ENCODE measurements at regions not wholly inside any gene's neighbourhood (a gene's known extent, or its start where the extent isn't known, plus 50 kb on each side); places are given as distances from the start of the nearest gene placed in this dataset.

GRCh38 chr18:77701977-77702376 is 452.3 kb downstream of the GALR1 start:
- no peak for TF ChIP-seq CTCF (conservative IDR thresholded peaks at IDR 0.05 in 1 of 2, IDR thresholded peaks at IDR 0.05 in 1 of 2; ENCODE audit: low read depth in 1 of 2, low read length in 2 of 2)
- TF ChIP-seq EZH2 (IDR thresholded peaks at IDR 0.05; ENCODE audit: low read length, missing control alignments) = no peak

All from fibroblast of lung (primary cell).